Activated CD4-positive, alpha-beta T cell treated with anti-CD3 and anti-CD28 coated beads, Interleukin-2, amount 50 U/mL, for 4 hours (primary cell): ENCODE measurements at regions not wholly inside any gene's neighbourhood (a gene's known extent, or its start where the extent isn't known, plus 50 kb on each side); places are given as distances from the start of the nearest gene placed in this dataset.

Experiments used
- DNase-seq, 2 experiments: peaks; one replicate each; pipeline ENCODE4 v3.0.0-alpha.2; 2020

GRCh38 chr6:95511404-95511803 lies 65.9 kb upstream of the MANEA start:
- DNase-seq: no peak

GRCh38 chr6:95515975-95516374 lies 61.4 kb upstream of the MANEA start:
- DNase-seq: no peak

GRCh38 chr6:95517004-95517403 lies 60.3 kb upstream of the MANEA start:
- no peak for DNase-seq

GRCh38 chr6:95517568-95517967 lies 59.8 kb upstream of the MANEA start:
- DNase-seq: no peak

GRCh38 chr6:95518630-95519227 lies 58.6 kb upstream of the MANEA start:
- DNase-seq: no peak

- no peak for DNase-seq
Observed at GRCh38 chr6:95519228-95520037, 57.9 kb upstream of the MANEA start.

GRCh38 chr6:95521181-95521580 lies 56.2 kb upstream of the MANEA start:
- no peak for DNase-seq
